WTC11 (cell line): ENCODE measurements at regions not wholly inside any gene's neighbourhood (a gene's known extent, or its start where the extent isn't known, plus 50 kb on each side); places are given as distances from the start of the nearest gene placed in this dataset.

ENCODE experiments used
- ATAC-seq: fragments of 200-7000 bp; cut with Tn5 transposase; 2 replicates; pipeline ENCODE4 v1.10.0; 2021; ENCODE audit warnings: mild to moderate bottlenecking, moderate library complexity
- CTCF ChIA-PET: fragments of 300-600 bp; sonication (Branson Sonifier 250); formaldehyde crosslinking; loops from one replicate; lab custom pipeline; 2021; ENCODE audit warnings: antibody characterized with exemption; lab: Charles Lee
- POLR2A ChIA-PET: fragments of 350-600 bp; sonication (Branson Sonifier 250); formaldehyde crosslinking; loops from one replicate; lab custom pipeline; 2021; ENCODE audit warnings: antibody characterized with exemption; lab: Charles Lee
- DNase-seq: peaks from one replicate; pipeline ENCODE4 v3.0.0; 2021; ENCODE audit warnings: low spot score
- H3K27ac Mint-ChIP-seq: 2 replicates; pipeline ENCODE4 v1.8.0; 2021; ENCODE audit warnings: mixed read lengths
- H3K27me3 Mint-ChIP-seq: 2 replicates; pipeline ENCODE4 v1.8.0; 2021; ENCODE audit warnings: low read depth, mild to moderate bottlenecking, moderate library complexity, mixed read lengths
- H3K36me3 Mint-ChIP-seq: 2 replicates; pipeline ENCODE4 v1.8.0; 2021; ENCODE audit warnings: mixed read lengths
- H3K4me1 Mint-ChIP-seq: 2 replicates; pipeline ENCODE4 v1.8.0; 2022; ENCODE audit warnings: mixed read lengths
- H3K4me3 Mint-ChIP-seq: 2 replicates; pipeline ENCODE4 v1.8.0; 2021; ENCODE audit warnings: mild to moderate bottlenecking, moderate library complexity, mixed read lengths
- H3K9me3 Mint-ChIP-seq: 2 replicates; pipeline ENCODE4 v1.8.0; 2021; ENCODE audit warnings: mixed read lengths
- CBFB ChIP-seq: sonication (generic); formaldehyde crosslinking; IDR thresholded peaks from 2 replicates; pipeline ENCODE4 v1.8.1; 2022; ENCODE audit warnings: mild to moderate bottlenecking, low read depth, missing genetic modification reagents
- CREM ChIP-seq: sonication (generic); formaldehyde crosslinking; IDR thresholded peaks from 2 replicates; pipeline ENCODE4 v1.8.1; 2022; ENCODE audit warnings: mild to moderate bottlenecking, missing genetic modification reagents, moderate library complexity
- E2F5 ChIP-seq: sonication (generic); formaldehyde crosslinking; IDR thresholded peaks from 2 replicates; pipeline ENCODE4 v1.8.1; 2022; ENCODE audit warnings: mild to moderate bottlenecking, moderate library complexity, missing genetic modification reagents
- FOXK1 ChIP-seq: sonication (generic); formaldehyde crosslinking; IDR thresholded peaks from 2 replicates; pipeline ENCODE4 v1.8.0; 2022; ENCODE audit warnings: mild to moderate bottlenecking, moderate library complexity, missing genetic modification reagents
- FOXP1 ChIP-seq: sonication (generic); formaldehyde crosslinking; IDR thresholded peaks from 2 replicates; pipeline ENCODE4 v1.8.0; 2022; ENCODE audit warnings: missing genetic modification reagents, mild to moderate bottlenecking, moderate library complexity, borderline replicate concordance
- GRHL2 ChIP-seq: fragments of 250-450 bp; sonication (Bioruptor Pico); IDR thresholded peaks from 2 replicates; pipeline ENCODE4 v1.8.0; 2022; ENCODE audit warnings: mild to moderate bottlenecking, moderate library complexity; ENCODE audit not compliant: insufficient replicate concordance, severe bottlenecking
- GTF2I ChIP-seq: fragments of 250-450 bp; sonication (Bioruptor Pico); conservative IDR thresholded peaks from 2 replicates; pipeline ENCODE4 v1.4.0; 2021; ENCODE audit warnings: mild to moderate bottlenecking
- JAZF1 ChIP-seq: fragments of 250-450 bp; sonication (Bioruptor Pico); IDR thresholded peaks from 2 replicates; pipeline ENCODE4 v1.9.0; 2021; ENCODE audit warnings: moderate library complexity, mild to moderate bottlenecking, inconsistent platforms
- MXD4 ChIP-seq: fragments of 250-450 bp; sonication (Bioruptor Pico); IDR thresholded peaks from 2 replicates; pipeline ENCODE4 v1.8.0; 2021; ENCODE audit warnings: mild to moderate bottlenecking, moderate library complexity, borderline replicate concordance
- SMAD4 ChIP-seq: sonication (generic); formaldehyde crosslinking; IDR thresholded peaks from 2 replicates; pipeline ENCODE4 v1.8.0; 2022; ENCODE audit warnings: mild to moderate bottlenecking, missing genetic modification reagents
- SP1 ChIP-seq: sonication (generic); formaldehyde crosslinking; conservative IDR thresholded peaks from 2 replicates; pipeline ENCODE4 v1.8.1; 2022; ENCODE audit warnings: missing genetic modification reagents
- TEAD4 ChIP-seq: sonication (generic); formaldehyde crosslinking; IDR thresholded peaks from 2 replicates; pipeline ENCODE4 v1.8.0; 2022; ENCODE audit warnings: mild to moderate bottlenecking, missing genetic modification reagents
- ZNF219 ChIP-seq: sonication (generic); formaldehyde crosslinking; IDR thresholded peaks from 2 replicates; pipeline ENCODE4 v1.8.0; 2023; ENCODE audit warnings: missing genetic modification reagents, mild to moderate bottlenecking, borderline replicate concordance
- ZNF232 ChIP-seq: sonication (generic); formaldehyde crosslinking; IDR thresholded peaks from 2 replicates; pipeline ENCODE4 v1.8.0; 2022; ENCODE audit warnings: mild to moderate bottlenecking, missing genetic modification reagents
- ZNF263 ChIP-seq: sonication (generic); formaldehyde crosslinking; IDR thresholded peaks from 2 replicates; pipeline ENCODE4 v1.8.1; 2022; ENCODE audit warnings: low read depth, mild to moderate bottlenecking, moderate library complexity, missing genetic modification reagents
- ZNF281 ChIP-seq: sonication (generic); formaldehyde crosslinking; IDR thresholded peaks from 2 replicates; pipeline ENCODE4 v1.8.0; 2023; ENCODE audit warnings: mild to moderate bottlenecking, missing genetic modification reagents
- ZNF396 ChIP-seq: fragments of 250-450 bp; sonication (Bioruptor Pico); IDR thresholded peaks from 2 replicates; pipeline ENCODE4 v1.8.0; 2021; ENCODE audit warnings: mild to moderate bottlenecking, moderate library complexity, borderline replicate concordance
- ZNF425 ChIP-seq: fragments of 250-450 bp; sonication (Bioruptor Pico); conservative IDR thresholded peaks from 2 replicates; pipeline ENCODE4 v1.9.0; 2021; ENCODE audit warnings: mild to moderate bottlenecking
- ZSCAN18 ChIP-seq: fragments of 250-450 bp; sonication (Bioruptor Pico); IDR thresholded peaks from 2 replicates; pipeline ENCODE4 v2.1.2; 2022; ENCODE audit warnings: mild to moderate bottlenecking, moderate library complexity
- TF ChIP-seq, protein P1 (sequence below): sonication (generic); formaldehyde crosslinking; IDR thresholded peaks from 2 replicates; pipeline ENCODE4 v1.8.0; 2022; ENCODE audit warnings: mild to moderate bottlenecking, missing genetic modification reagents
- TF ChIP-seq, protein P2 (sequence below): fragments of 250-450 bp; sonication (Bioruptor Pico); IDR thresholded peaks from 2 replicates; pipeline ENCODE4 v1.9.0; 2021; ENCODE audit warnings: mild to moderate bottlenecking

DNA sequence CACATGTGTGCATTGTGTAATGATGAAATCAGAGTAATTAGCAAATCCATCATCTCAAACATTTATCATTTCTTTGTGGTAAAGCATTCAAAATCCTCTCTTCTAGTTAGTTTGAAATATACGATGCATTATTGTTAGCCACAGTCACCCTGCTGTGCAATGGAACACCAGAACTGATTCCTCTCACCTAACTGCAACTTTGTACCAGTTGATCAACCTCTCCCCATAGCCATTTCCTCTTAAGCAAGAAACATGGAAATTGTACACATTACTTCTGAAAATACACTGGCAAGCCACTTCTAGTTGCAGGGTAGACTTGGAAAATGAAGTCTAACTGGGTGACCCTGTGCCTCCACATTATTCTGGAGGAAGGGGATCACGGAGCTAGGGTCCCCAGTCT, 58.1 kb upstream of the ESR1 start:
- ChIA-PET CTCF (interaction anchor here (0.6 to 1.9 kb wide), 2 partner anchors 11 to 16 kb away, joined by 3 to 5 read pairs; no protein-coding TSS in a partner anchor), POLR2A (no interaction called here)
- Mint-ChIP-seq H3K36me3 (no peaks in the 10 kb centered on the region), H3K9me3 (peaks cover 6% of the 10 kb centered on the region), H3K4me1 (no peaks in the 10 kb centered on the region), H3K27me3 (no peaks in the 10 kb centered on the region), H3K4me3 (no peak overlapping the region), H3K27ac (no peak overlapping the region)
- DNase-seq (no peak), ATAC-seq (no peak)
- TF ChIP-seq MXD4 (CRISPR knock-in tag) (no peak), SP1 (CRISPR knock-in tag) (no peak), GRHL2 (CRISPR knock-in tag) (no peak), ZNF219 (no peak), ZNF281 (CRISPR knock-in tag) (no peak), CREM (CRISPR knock-in tag) (no peak), CBFB (CRISPR knock-in tag) (no peak), E2F5 (no peak), ZNF232 (CRISPR knock-in tag) (no peak), SMAD4 (CRISPR knock-in tag) (no peak), ZNF263 (no peak), ZNF396 (CRISPR knock-in tag) (no peak), FOXK1 (CRISPR knock-in tag) (no peak), GTF2I (CRISPR knock-in tag) (no peak)
- TF ChIP-seq, protein P1, sequence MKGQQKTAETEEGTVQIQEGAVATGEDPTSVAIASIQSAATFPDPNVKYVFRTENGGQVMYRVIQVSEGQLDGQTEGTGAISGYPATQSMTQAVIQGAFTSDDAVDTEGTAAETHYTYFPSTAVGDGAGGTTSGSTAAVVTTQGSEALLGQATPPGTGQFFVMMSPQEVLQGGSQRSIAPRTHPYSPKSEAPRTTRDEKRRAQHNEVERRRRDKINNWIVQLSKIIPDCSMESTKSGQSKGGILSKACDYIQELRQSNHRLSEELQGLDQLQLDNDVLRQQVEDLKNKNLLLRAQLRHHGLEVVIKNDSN (CRISPR knock-in tag), result no peak

DNA sequence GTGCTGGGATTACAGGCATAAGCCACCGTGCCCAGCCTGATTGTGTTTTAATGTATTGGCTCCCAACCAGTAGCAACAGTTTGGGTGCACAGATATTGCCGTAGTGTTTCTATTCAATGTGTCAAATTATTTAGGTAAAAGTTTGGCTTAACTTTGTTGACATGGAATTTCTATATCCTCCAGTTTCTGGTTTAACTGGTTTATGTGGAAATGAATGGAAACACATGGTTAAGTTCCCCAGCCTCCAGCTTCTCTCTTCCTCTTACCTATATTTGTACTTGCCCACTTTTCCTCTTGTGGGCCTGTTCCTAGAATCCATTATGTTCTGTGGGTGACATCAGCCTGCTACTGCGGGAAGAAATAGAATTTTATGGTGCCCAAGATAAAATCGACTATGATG, 53.9 kb upstream of the ESR1 start:
- Mint-ChIP-seq H3K36me3 (no peaks in the 10 kb centered on the region), H3K27me3 (no peaks in the 10 kb centered on the region), H3K4me1 (no peaks in the 10 kb centered on the region), H3K27ac (no peak overlapping the region), H3K9me3 (no peaks in the 10 kb centered on the region; the same call in 1 of the 2 replicates), H3K4me3 (no peak overlapping the region)
- ATAC-seq, result no peak
- ChIA-PET CTCF (no interaction called here), POLR2A (interaction anchor here (0.7 kb wide), 1 partner anchor 414 kb away, joined by 4 read pairs; no protein-coding TSS in a partner anchor)
- no peak for DNase-seq
- TF ChIP-seq TEAD4 (CRISPR knock-in tag), result no peak

GRCh38 chr6:151757506-151757955, 50.0 kb upstream of the ESR1 start:
- H3K9me3 Mint-ChIP-seq, result no peaks in the 10 kb centered on the region; the same call in 1 of the 2 replicates
- DNase-seq (no peak), ATAC-seq (no peak)
- POLR2A ChIA-PET, result interaction anchor here (0.5 kb wide), 1 partner anchor 510 kb away, joined by 3 read pairs; no protein-coding TSS in a partner anchor
- H3K4me3 Mint-ChIP-seq, result no peak overlapping the region
- H3K27me3 Mint-ChIP-seq, result no peaks in the 10 kb centered on the region
- peaks cover 7% of the 10 kb centered on the region; the same call in 1 of the 2 replicates for H3K4me1 Mint-ChIP-seq
- CTCF ChIA-PET, result no interaction called here
- no peak overlapping the region for H3K27ac Mint-ChIP-seq
- no peaks in the 10 kb centered on the region for H3K36me3 Mint-ChIP-seq
- TF ChIP-seq FOXP1, result no peak
- TF ChIP-seq ZSCAN18 (CRISPR knock-in tag), result no peak
- TF ChIP-seq, protein P2, sequence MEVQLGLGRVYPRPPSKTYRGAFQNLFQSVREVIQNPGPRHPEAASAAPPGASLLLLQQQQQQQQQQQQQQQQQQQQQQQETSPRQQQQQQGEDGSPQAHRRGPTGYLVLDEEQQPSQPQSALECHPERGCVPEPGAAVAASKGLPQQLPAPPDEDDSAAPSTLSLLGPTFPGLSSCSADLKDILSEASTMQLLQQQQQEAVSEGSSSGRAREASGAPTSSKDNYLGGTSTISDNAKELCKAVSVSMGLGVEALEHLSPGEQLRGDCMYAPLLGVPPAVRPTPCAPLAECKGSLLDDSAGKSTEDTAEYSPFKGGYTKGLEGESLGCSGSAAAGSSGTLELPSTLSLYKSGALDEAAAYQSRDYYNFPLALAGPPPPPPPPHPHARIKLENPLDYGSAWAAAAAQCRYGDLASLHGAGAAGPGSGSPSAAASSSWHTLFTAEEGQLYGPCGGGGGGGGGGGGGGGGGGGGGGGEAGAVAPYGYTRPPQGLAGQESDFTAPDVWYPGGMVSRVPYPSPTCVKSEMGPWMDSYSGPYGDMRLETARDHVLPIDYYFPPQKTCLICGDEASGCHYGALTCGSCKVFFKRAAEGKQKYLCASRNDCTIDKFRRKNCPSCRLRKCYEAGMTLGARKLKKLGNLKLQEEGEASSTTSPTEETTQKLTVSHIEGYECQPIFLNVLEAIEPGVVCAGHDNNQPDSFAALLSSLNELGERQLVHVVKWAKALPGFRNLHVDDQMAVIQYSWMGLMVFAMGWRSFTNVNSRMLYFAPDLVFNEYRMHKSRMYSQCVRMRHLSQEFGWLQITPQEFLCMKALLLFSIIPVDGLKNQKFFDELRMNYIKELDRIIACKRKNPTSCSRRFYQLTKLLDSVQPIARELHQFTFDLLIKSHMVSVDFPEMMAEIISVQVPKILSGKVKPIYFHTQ (CRISPR knock-in tag), result no peak
- TF ChIP-seq ZNF425 (CRISPR knock-in tag), result no peak
- no peak for TF ChIP-seq JAZF1 (CRISPR knock-in tag)
- TF ChIP-seq MXD4 (CRISPR knock-in tag), result no peak
- no peak for TF ChIP-seq FOXK1 (CRISPR knock-in tag)
